HepG2 (cell line): ENCODE measurements at regions not wholly inside any gene's neighbourhood (a gene's known extent, or its start where the extent isn't known, plus 50 kb on each side); places are given as distances from the start of the nearest gene placed in this dataset.

Experiments used
- ARID3A ChIP-seq: IDR thresholded peaks from 2 replicates; pipeline ENCODE4 v1.6.1; 2012; ENCODE audit warnings: low read depth, low read length, improper control_type of control experiment
- U2AF2 ChIP-seq: fragments of 200-400 bp; formaldehyde crosslinking; IDR thresholded peaks from 2 replicates; pipeline ENCODE4 v1.6.1; 2017; ENCODE audit warnings: low read depth, mild to moderate bottlenecking, low read length
- ZFP82 ChIP-seq: sonication (generic); formaldehyde crosslinking; IDR thresholded peaks from 2 replicates; pipeline ENCODE4 v1.5.1; 2020; ENCODE audit warnings: mild to moderate bottlenecking, missing genetic modification reagents, borderline replicate concordance
- TF ChIP-seq, protein P1 (sequence below), 2 experiments: IDR thresholded peaks; 2 replicates each; pipeline ENCODE4 v1.6.1; 2011 to 2012; ENCODE audit warnings: low read length in 2 of 2, borderline replicate concordance in 1 of 2, low read depth in 1 of 2, mild to moderate bottlenecking in 1 of 2, moderate library complexity in 1 of 2

- no peak for TF ChIP-seq ZFP82 (CRISPR knock-in tag)
- no peak for TF ChIP-seq U2AF2
- TF ChIP-seq, protein P1, sequence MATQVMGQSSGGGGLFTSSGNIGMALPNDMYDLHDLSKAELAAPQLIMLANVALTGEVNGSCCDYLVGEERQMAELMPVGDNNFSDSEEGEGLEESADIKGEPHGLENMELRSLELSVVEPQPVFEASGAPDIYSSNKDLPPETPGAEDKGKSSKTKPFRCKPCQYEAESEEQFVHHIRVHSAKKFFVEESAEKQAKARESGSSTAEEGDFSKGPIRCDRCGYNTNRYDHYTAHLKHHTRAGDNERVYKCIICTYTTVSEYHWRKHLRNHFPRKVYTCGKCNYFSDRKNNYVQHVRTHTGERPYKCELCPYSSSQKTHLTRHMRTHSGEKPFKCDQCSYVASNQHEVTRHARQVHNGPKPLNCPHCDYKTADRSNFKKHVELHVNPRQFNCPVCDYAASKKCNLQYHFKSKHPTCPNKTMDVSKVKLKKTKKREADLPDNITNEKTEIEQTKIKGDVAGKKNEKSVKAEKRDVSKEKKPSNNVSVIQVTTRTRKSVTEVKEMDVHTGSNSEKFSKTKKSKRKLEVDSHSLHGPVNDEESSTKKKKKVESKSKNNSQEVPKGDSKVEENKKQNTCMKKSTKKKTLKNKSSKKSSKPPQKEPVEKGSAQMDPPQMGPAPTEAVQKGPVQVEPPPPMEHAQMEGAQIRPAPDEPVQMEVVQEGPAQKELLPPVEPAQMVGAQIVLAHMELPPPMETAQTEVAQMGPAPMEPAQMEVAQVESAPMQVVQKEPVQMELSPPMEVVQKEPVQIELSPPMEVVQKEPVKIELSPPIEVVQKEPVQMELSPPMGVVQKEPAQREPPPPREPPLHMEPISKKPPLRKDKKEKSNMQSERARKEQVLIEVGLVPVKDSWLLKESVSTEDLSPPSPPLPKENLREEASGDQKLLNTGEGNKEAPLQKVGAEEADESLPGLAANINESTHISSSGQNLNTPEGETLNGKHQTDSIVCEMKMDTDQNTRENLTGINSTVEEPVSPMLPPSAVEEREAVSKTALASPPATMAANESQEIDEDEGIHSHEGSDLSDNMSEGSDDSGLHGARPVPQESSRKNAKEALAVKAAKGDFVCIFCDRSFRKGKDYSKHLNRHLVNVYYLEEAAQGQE (IDR thresholded peaks at IDR 0.05; ENCODE audit: borderline replicate concordance in 1 of 2, low read depth in 1 of 2, low read length in 2 of 2): no peak
- TF ChIP-seq ARID3A: no peak
Observed at GRCh38 chr3:193761969-193762368, 169.0 kb downstream of the OPA1 start.
